Globus pallidus (tissue), 1 donor: ENCODE measurements at regions not wholly inside any gene's neighbourhood (a gene's known extent, or its start where the extent isn't known, plus 50 kb on each side); places are given as distances from the start of the nearest gene placed in this dataset.

Experiments used
- DNase-seq: peaks from one replicate; pipeline ENCODE4 v3.0.0-alpha.2; 2015; ENCODE audit warnings: low spot score

DNA sequence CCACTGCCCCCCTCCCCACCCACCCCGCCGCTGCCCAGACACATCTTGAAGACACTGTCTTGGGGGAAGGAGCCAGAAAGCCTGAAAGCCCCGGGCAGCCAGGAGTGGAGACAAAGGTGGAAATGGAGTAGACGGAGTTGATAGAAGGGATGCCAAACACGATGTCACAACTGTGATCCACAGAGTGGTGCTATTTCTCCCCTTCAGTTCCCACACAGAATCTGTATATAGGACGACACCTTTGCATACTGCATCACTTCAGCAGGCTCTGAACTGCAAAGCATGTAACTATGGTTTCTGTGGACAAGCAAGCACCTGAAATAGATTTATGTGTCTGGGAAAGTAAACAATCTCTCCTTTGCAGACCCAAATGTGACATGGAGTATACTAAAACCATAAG lies 56.4 kb upstream of the F13A1 start:
- DNase-seq: no peak

DNA sequence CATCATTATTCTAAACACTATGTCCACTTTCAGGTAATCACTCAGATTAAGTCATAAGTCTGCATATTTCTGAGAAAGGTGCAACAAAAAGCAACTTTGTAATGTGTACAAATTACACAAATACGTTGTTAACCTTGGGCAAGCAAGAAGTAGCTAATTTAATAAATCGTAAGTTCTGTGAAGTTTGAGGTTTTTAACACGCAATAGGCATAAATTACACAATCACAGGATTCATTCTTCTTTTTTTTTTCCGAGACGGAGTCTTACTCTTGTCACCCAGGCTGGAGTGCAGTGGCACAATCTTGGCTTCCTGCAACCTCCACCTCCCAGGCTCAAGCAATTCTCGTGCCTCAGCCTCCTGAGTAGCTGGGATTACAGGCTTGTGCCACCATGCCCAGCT lies 57.2 kb upstream of the F13A1 start:
- no peak for DNase-seq

DNA sequence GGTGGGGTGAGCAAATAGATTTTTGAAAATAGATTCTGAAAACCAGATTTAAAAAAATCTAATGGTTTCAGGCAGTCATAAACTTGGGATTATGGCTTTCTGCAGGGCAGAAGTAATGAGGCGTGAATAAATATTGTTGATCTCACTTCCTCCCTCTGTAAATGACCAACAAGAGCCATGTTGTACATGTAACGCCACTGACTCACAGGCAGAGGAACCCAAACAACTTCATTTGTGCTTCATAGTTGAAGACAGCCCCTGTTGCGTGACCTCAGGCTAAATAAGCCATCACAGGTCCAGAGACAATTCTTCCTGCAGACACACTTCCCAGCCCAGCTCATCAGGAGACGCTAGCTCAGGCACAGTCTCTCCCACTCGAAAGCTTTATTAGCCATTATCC lies 59.1 kb upstream of the F13A1 start:
- DNase-seq: no peak

DNA sequence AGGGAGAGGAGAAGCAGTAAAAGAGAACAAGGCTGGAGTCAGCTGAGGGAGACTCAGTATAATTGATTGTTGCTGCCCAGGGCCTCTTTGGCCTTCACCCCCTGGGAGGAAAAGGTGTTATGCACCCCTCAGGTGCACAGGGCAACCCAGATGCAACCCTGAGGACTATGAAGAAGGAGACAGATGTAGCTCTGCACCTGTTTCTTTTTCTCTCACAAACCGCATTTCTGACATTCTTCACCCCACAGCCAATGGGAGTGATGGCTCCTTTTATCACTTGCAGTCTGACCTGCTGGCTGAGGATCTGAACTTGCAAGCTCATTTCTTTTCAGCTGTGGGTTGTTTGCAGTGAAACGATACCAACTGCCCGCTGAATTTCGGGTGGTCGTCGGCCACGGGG lies 64.1 kb upstream of the F13A1 start:
- no peak for DNase-seq

DNA sequence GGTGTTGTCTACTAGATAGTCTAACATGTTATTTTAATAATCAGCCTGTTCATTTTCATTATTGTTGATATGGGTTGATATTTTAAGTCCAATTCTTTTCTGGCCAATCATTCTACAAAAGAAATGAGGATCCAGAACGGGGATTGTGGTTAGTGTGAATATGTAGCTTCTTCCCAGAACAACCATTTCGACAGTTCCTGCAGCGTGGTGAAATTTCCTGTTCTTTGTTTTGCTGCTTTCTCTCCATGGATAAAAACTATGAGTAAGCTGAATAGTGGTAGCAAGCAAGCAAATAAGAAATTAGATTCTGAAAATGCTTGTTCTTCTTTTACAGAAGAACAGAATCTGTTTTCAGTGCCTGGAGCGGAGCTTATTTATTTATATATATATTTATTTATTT lies 65.5 kb upstream of the F13A1 start:
- DNase-seq: peak; percentile 16

DNA sequence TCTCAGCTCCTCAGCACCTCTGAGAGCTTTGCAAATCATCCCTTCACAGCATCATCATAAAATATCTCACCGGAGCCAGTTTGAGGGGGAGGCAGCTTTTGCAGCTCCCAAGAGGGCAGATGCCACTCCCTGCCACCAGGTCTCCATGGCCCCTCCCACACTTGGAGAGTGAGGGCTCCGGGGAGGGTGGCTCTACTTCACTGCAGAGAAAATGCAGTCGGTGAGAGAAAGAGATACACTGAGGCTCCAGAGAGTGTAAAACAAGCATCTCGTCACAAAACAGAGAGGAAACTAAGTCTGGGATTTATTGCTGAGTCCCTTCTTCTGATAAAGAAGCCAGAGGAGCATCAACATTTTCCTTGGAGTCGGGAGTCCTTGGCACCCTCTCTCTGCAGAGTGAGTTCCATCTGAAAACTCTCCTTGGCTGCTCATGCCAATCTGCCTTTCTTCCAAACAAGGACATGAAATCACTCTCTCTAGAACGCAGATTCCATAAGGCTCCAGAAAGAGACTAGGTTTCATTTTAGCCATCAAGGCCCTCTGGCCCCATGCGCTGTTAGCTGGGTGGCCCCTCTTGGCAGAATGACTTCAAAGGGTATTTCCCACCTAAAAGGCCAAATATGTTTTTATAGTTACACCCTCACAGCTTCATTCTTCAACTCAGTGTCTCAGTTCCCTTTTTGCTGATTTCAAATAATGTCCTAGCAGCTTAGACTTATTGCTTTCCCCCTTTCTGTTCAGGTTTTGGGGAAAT lies 70.6 kb upstream of the F13A1 start:
- no peak for DNase-seq

DNA sequence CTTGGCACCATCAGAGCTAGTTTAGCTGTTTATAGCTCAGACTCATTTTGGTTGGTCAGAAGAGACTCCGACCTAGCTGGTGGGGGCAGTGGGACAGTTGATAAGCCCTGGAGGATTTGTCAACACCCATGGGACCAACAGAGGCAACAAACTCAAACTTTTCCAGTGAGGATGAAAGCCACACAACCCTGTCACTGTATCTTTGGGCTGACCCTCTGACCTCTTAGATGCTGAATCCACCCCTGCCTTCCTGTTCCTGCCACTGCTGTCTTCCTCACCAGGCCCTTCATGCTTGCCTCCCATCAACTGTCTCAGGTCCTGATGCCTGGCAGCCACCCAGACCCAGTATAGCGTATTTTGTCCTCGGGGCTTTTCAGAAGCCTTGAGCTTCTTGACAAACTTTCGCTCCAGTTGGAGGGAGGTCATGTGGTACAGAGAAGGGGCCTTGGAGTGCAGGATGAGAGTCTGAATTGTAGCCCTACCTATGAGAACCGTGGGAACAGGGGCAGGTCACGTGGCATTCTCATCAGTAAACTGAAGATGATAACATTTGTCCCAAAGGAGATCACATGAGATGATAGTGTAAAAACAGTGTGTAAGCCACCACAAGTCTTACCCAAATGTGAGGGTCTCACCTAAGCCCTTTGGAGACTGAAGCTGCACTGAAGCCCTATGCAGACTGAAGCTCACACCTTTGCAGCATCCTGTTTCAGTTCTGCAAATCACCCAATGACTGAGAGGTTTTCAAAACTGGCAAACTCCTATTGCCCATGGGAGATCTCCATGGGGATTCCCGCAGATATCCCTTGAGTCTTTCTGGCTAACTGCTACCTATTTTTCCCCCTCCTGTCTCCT lies 72.0 kb upstream of the F13A1 start:
- no peak for DNase-seq

DNA sequence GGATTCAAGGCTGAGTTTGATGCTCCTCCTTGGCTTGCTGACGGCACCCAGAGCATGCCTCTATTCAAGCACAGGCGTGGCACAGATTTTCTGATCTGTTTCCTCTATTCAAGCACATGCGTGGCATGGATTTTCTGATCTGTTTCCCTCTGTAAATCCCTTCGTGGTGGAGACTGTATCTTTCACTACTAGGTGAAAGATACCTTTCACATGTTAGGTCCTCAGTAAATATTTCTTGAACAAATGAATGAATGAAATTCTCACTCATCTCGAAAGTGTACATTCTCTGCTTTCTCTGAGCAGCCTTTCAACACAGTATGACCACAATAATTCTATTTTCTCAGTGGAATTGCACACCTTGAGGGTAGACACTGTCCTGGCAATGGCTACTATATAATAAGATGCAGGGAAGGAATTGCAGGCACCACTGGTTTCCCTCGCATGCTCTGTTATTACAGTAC lies 72.6 kb upstream of the F13A1 start:
- DNase-seq: no peak

DNA sequence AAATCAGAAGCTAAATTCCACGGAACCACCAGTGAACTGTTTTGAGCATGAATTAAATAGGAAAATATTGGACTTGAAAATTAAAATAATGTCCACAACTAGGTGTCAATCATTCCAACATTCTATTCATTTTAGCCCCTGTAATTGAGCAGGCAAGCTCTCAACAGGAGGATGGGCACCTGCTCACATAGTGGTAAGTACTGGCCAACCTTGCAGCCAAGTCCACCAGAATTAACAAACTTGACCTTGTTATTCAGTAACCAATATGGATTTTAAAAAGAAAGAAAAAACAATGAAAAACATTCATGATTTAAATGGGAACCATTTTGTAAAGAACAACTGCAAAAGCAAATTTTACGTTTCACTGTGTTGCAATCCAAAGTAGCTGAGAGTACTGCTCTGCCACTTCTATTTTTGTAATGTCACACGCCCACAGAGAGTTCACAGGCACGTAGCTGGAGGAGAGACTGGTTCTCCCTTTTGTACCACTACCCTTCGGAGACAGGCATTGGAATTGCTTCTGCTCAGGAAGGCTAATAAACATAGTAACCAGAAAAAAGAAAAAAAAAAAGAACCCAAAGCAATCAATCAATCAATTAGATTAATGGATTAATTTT lies 75.2 kb upstream of the F13A1 start:
- peak; percentile 20 for DNase-seq

DNA sequence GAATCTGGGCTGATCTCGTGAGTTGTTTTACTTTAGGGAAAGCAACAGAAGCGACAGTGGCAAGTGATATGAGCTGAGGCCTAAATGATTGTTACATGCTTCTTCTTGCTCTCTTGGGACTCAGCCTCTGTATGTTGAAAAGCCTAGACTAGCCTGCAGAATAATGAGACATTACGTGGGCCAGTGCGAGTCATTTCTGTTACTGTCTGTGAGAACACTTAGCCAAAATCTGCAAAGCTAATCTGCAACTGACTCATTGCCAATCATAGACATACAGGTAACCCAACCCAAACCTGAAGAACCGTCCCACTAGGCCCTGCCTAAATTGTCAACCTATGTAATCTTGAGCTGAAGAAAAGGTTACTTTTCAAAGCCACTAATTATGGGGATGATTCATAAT lies 77.4 kb upstream of the F13A1 start:
- DNase-seq: no peak

DNA sequence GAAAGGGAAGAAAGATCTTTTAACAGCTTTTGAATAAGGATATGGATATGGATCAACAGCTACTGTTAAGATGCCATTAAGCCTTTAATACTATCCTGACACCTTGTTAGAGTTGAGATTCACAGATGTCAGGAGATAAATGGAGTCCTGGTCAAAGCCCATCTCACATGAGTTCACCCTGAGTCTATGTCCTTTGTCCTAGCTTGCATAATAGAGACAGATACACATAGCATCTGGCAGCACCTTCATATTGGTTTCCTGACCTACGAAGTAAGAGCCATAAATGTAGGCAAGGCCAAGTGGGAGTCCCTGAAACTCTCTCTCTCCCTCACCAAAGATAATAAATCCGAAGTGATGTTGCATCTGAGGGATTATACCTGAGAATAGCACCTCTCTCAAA lies 79.1 kb upstream of the F13A1 start:
- DNase-seq: no peak

DNA sequence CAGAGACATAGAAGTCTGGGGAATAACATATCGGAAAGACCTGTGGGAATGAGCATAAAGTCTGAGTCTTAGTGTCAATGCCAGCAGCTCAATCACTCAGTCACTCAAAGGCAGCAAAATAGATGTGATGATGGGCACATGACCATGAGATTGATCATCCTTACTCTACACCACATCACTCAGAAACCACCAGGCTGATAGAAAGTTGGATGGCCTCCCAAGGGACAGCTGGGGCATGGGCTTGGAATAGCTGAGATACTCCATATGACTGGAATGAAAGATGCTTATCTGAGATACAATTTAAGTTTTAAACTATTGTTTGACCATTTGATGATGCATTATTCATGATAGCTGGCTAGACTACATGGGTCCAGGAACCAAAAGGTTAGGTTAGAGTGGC lies 80.9 kb upstream of the F13A1 start:
- DNase-seq: no peak

DNA sequence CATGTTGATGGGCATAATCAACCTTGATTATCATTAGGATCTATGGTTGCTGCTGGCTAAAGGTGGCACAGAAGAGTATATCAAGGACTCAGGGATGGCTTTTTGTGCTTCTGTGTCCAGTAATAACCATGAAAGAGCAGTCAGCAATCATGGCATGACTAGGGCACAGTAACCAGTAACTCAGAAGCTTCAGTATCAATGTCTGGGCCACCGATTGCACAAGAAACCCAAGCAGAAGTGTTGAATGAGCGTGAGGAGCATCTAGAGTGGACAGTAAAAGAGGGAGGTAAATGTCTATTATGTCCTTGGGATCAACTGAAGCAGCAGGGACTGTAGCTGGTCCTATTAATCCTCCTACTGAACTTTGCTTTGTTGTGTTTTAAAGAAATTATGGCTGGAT lies 81.5 kb upstream of the F13A1 start:
- DNase-seq: no peak

DNA sequence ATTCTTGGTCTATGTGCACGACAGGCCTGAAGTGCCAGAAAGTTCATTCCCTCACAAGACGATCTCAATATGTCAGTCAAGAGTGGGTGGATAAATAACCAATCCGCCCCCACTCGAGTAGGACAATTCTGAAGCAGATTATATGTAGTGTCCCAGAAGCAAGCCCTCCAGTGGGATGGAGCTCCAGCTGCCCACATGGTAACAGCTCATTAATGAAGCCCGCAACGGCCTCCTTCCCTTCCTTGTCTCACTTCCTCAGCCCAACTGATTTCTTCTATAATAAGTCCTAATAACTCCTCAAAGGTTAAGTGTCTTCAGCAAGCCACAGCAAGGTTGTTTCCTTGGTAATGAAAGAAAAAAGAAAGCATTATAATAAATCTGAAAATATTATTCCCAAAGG lies 82.1 kb upstream of the F13A1 start:
- no peak for DNase-seq

DNA sequence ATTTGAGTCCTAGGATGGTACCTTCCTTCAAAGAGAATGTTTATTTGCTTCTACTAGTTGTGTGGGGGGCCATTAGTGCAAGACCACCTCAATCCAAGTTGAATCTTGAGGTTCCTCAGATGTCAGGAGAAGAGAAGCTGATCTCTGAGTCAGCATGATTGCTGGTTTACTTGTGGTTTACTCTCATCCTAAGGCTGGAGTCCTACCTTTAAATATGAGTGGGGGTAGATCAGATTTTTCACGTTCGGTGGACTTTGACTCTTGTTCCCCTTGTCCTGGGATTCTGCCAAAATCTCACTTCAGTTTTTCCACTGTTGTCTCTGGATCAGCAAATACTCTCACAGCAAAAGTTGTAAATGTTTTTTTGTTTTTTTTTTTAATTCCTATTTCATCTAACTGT lies 84.6 kb upstream of the F13A1 start:
- no peak for DNase-seq

DNA sequence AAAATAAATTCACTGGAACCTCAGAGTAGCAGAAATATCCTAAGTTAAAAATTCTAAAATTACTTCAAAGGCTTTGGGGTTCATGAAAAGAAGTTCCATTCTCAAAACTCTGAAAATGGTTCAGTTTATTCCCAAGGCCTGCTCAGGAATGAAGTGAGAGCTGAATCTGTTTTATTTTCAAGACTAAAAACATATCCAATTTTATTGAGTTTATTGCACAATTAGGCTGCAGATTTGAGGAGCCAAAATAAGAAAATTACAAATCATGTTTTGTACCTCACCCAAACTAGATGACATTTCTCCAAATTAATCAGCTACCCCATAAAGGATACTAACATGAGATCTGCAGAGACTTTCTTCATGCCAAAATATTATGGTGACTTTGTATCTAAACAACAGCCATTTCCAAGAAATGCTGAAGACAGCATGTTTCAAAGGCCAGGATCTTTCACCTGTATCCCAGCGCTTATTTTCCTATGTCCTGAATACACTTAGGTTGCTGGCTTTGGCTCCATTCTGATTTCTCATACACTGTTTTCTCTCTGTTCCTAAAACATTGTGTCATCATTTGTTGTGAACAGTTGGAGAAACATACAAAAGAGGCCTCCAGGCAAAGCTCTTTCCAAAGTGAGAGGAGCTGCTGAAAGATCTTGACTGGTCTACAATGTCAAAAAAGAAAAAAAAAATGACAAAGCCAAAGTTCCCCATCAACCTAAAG lies 85.7 kb upstream of the F13A1 start:
- no peak for DNase-seq

DNA sequence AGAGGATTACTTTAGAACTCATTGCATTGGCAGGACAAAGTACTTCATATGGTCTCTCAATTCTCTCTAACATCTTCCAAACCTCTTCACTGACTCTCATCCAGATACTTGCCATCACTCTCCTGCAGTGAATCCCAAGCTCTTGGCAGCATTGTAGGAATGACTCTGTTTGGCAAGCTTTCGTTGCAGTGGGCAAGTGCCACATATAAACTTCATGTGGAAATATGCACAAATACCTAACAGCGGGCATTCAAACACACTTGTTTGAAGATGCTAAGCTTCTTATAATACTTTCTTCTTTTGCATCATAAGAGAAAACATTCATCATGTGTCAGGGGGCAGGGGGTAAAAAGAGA lies 86.2 kb upstream of the F13A1 start:
- DNase-seq: no peak

DNA sequence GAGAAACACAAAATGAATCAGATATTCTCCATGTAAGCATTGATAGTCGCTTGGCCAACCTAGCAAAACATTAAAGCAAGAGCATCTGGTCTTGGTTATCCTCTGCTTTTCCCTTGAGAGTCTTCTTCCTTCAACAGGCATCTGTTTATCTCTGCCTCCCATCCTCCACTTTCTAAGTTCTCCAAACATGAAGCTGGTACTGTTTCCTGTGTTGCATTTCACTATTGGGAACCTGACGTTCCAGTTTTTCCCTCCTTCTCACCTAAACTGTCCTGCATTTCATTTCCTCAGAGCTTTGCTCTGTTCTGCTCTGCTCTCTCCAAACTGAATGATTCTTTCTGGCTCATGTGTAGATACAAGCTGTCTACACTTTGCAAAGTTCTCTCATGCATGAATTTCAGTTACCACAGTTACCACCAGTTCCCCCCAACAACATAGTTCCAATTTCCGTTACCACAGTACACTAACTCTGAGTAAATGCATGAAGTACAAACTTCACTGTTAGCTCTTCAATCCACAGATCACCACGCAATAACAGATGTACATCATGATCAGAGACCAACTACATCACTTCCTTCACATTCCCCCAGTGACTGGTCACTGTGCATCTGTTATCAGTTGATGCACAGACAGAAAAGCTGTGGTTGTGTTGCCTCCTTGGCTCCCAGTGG lies 86.7 kb upstream of the F13A1 start:
- DNase-seq: no peak

DNA sequence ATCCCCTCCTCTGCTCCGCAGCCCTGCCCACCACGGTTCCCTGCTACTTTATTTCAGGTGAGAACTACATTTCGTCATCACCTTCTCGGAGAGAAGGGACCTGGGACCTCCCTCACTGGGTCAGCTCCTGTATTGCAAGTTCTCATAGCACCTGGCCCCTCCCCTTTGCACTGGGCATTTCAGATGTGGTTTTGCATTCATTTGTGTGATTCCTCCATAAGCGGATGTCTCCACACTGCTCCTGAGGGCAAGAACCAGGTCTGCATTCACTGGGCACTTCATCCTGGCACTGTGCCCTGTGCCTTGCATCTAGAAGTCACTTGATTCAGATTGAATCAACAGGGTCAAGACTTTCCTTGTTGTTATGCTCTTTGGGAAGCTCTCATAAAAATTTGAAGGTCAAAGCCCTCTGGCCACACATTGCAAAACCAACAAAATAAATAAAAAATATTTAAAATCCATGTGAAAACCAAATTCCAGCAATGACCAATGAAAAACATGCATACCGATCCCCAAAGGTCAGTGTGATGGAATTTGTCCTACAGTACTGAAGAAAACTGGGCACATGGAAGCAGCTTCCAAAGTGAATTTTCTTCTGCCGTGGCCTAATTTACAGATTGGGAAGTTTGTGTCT lies 89.1 kb upstream of the F13A1 start:
- no peak for DNase-seq

DNA sequence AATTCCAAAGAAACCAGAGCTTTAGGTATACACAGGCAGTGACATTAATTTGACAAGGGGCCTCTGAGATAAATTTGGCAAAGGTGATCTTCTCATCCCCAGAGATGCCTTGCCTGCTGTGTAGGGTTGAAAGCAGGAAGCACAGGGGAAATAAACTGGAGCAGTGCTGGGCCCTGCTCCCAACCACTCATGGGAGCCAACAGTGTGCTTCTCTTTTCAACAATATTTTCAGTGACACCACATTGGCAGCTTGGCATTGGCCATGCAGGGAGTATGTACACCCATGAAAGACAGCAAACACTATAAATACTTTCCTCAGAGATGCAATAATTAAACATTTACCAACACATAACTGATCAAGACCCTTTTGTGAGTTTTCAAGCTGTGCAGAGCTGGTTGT lies 90.7 kb upstream of the F13A1 start:
- DNase-seq: no peak

DNA sequence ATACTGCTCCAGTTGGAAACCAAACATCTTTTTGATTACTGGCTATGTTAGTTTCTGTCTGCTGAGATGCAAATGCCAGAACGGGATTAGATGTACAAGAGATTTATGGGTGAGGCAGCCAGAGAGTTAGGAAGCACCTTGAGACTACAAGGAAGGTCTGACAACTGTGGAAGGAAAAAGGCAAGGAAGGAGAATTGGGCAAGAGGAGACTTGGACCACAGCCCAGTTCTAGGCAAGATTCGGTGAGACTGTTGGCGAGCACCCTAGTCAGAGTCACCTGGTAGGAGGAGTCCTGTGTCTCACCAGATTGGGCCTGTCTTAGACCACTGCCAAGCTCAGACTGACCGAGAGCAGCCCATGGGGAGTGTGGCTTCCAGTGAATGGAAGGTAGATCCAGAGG lies 91.8 kb upstream of the F13A1 start:
- no peak for DNase-seq

DNA sequence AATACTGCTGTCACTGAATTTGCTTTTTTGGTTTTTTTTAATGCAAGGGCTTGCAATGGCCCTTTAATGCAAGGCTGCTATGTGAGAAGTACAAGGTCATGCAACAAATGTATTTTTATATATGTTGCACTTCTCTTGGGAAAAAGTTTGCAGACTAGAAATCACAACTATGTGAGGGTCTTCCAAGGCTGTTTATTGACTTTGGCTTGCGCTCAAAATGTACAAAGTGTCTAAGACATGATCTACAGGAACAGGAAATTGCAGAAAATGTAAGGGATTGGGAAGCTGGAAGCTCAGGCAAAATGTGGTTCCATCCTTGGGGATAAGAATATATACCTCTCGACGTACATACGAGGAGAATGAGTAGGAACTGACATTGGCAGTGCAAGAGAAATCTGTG lies 92.2 kb upstream of the F13A1 start:
- no peak for DNase-seq
